Karpas-422 (cell line): ENCODE measurements at regions not wholly inside any gene's neighbourhood (a gene's known extent, or its start where the extent isn't known, plus 50 kb on each side); places are given as distances from the start of the nearest gene placed in this dataset.

Source experiments
- DNase-seq: peaks from one replicate; pipeline ENCODE4 v3.0.0-alpha.2; 2015
- H2AFZ ChIP-seq: fragments of 200-600 bp; sonication (generic); 2 replicates; pipeline ENCODE4 v1.6.1; 2014; ENCODE audit warnings: antibody characterized with exemption, low read length, mixed read lengths
- H3K27ac ChIP-seq: fragments of 200-600 bp; sonication (generic); 2 replicates; pipeline ENCODE4 v1.5.1; 2014; ENCODE audit warnings: mild to moderate bottlenecking, low read length, moderate library complexity
- H3K27me3 ChIP-seq: fragments of 200-600 bp; sonication (generic); 2 replicates; pipeline ENCODE4 v1.6.1; 2014; ENCODE audit warnings: low read length, mixed read lengths
- H3K36me3 ChIP-seq: fragments of 200-600 bp; sonication (generic); 2 replicates; pipeline ENCODE4 v1.6.1; 2014; ENCODE audit warnings: low read length, mixed read lengths; ENCODE audit not compliant: insufficient read depth
- H3K4me1 ChIP-seq: fragments of 200-600 bp; sonication (generic); 2 replicates; pipeline ENCODE4 v1.6.1; 2014; ENCODE audit warnings: mild to moderate bottlenecking, low read length, mixed read lengths
- H3K4me2 ChIP-seq: fragments of 200-600 bp; sonication (generic); 2 replicates; pipeline ENCODE4 v1.6.1; 2014; ENCODE audit warnings: low read length, low read depth, mild to moderate bottlenecking; ENCODE audit not compliant: poor library complexity, severe bottlenecking
- H3K4me3 ChIP-seq: fragments of 200-600 bp; sonication (generic); 2 replicates; pipeline ENCODE4 v1.5.1; 2014; ENCODE audit warnings: mild to moderate bottlenecking, antibody characterized with exemption, low read length, mixed read lengths
- H3K79me2 ChIP-seq: fragments of 200-600 bp; sonication (generic); 2 replicates; pipeline ENCODE4 v1.6.1; 2014; ENCODE audit warnings: mild to moderate bottlenecking, low read length, mixed read lengths
- H3K9ac ChIP-seq: fragments of 200-600 bp; sonication (generic); 2 replicates; pipeline ENCODE4 v1.6.0; 2014; ENCODE audit warnings: low read length
- H3K9me2 ChIP-seq: fragments of 200-600 bp; sonication (generic), shearing (Covaris generic); replicated peaks from 2 replicates; pipeline ENCODE4 v1.6.0; 2014; ENCODE audit warnings: mild to moderate bottlenecking, low read length, moderate library complexity; ENCODE audit not compliant: insufficient read depth
- H3K9me3 ChIP-seq: fragments of 300-700, 200-600 bp; sonication (generic); 2 replicates; pipeline ENCODE4 v1.6.1; 2014; ENCODE audit warnings: low read length, mixed read lengths
- H4K20me1 ChIP-seq: fragments of 200-600 bp; sonication (generic); 2 replicates; pipeline ENCODE4 v1.6.1; 2014; ENCODE audit warnings: mild to moderate bottlenecking, antibody characterized with exemption, low read length, low read depth; ENCODE audit not compliant: insufficient read depth

GRCh38 chrX:68928401-68928800, 99.6 kb downstream of the EFNB1 start:
- Histone ChIP-seq H3K79me2 (no peaks in the 10 kb centered on the region), H3K4me2 (no peak overlapping the region), H3K4me1 (no peaks in the 10 kb centered on the region), H2AFZ (no peak overlapping the region), H3K36me3 (no peaks in the 10 kb centered on the region), H4K20me1 (0 out of 2 replicates have a peak, but pooled peaks cover 3% of the 10 kb centered on the region), H3K9me3 (no peaks in the 10 kb centered on the region), H3K27me3 (no peaks in the 10 kb centered on the region), H3K27ac (no peak overlapping the region), H3K4me3 (no peak overlapping the region), H3K9ac (no peak overlapping the region), H3K9me2 (no peaks in the 10 kb centered on the region)
- DNase-seq, result no peak

- no peak for DNase-seq
- Histone ChIP-seq H2AFZ (no peak overlapping the region), H3K4me1 (no peaks in the 10 kb centered on the region), H3K36me3 (no peaks in the 10 kb centered on the region), H3K9me3 (no peaks in the 10 kb centered on the region), H3K9ac (no peak overlapping the region), H3K9me2 (no peaks in the 10 kb centered on the region), H3K4me3 (no peak overlapping the region), H3K79me2 (no peaks in the 10 kb centered on the region), H3K27me3 (no peaks in the 10 kb centered on the region), H3K4me2 (no peak overlapping the region), H3K27ac (no peak overlapping the region), H4K20me1 (0 out of 2 replicates have a peak, but pooled peaks cover 3% of the 10 kb centered on the region)
Observed at GRCh38 chrX:68927178-68927577, 98.4 kb downstream of the EFNB1 start.

GRCh38 chrX:68923147-68923546, 94.3 kb downstream of the EFNB1 start:
- no peak overlapping the region for H3K4me2 ChIP-seq
- H3K4me3 ChIP-seq, result no peak overlapping the region
- no peak overlapping the region for H3K9ac ChIP-seq
- H3K27me3 ChIP-seq, result no peaks in the 10 kb centered on the region
- H3K36me3 ChIP-seq, result no peaks in the 10 kb centered on the region
- no peaks in the 10 kb centered on the region for H3K9me2 ChIP-seq
- no peak overlapping the region for H3K27ac ChIP-seq
- H3K79me2 ChIP-seq, result no peaks in the 10 kb centered on the region
- H3K4me1 ChIP-seq, result no peaks in the 10 kb centered on the region
- H3K9me3 ChIP-seq, result no peaks in the 10 kb centered on the region
- H4K20me1 ChIP-seq, result 0 out of 2 replicates have a peak, but pooled peaks cover 3% of the 10 kb centered on the region
- no peak overlapping the region for H2AFZ ChIP-seq
- DNase-seq, result no peak

GRCh38 chrX:68922013-68922412, 93.2 kb downstream of the EFNB1 start:
- no peaks in the 10 kb centered on the region for H4K20me1 ChIP-seq
- H3K9me3 ChIP-seq, result no peaks in the 10 kb centered on the region
- no peak for DNase-seq
- H3K79me2 ChIP-seq, result no peaks in the 10 kb centered on the region
- H3K27ac ChIP-seq, result no peak overlapping the region
- no peaks in the 10 kb centered on the region for H3K36me3 ChIP-seq
- H3K4me1 ChIP-seq, result no peaks in the 10 kb centered on the region
- no peak overlapping the region for H3K9ac ChIP-seq
- H3K4me3 ChIP-seq, result no peak overlapping the region
- no peak overlapping the region for H3K4me2 ChIP-seq
- no peak overlapping the region for H2AFZ ChIP-seq
- H3K9me2 ChIP-seq, result no peaks in the 10 kb centered on the region
- no peaks in the 10 kb centered on the region for H3K27me3 ChIP-seq

- no peaks in the 10 kb centered on the region for H3K4me1 ChIP-seq
- no peaks in the 10 kb centered on the region for H3K9me3 ChIP-seq
- no peaks in the 10 kb centered on the region for H4K20me1 ChIP-seq
- H3K4me2 ChIP-seq, result no peak overlapping the region
- no peak overlapping the region for H3K27ac ChIP-seq
- H3K9ac ChIP-seq, result no peak overlapping the region
- H3K4me3 ChIP-seq, result no peak overlapping the region
- H3K27me3 ChIP-seq, result no peaks in the 10 kb centered on the region
- DNase-seq, result no peak
- no peaks in the 10 kb centered on the region for H3K36me3 ChIP-seq
- no peaks in the 10 kb centered on the region for H3K9me2 ChIP-seq
- H3K79me2 ChIP-seq, result no peaks in the 10 kb centered on the region
- H2AFZ ChIP-seq, result no peak overlapping the region
Observed at GRCh38 chrX:68920561-68920960, 91.7 kb downstream of the EFNB1 start.

DNA sequence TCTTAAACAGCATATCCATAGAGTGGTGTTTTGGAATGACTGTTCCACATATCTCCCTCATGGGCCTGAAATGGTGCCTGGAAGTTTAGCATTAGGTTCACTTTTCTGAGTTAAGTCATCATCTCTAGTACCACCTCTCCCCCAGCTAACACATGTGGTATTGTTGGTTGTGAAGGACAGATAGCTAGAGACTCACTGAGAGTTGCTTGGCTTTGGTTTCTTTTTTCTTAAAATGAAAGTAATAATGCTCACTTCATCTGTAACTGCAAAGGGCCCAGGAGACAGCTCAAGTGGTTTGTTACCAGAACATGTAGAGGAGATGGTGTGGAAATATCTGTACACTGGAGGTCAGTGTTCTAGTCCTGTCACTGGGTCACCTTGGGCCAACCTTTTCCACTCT, 90.9 kb downstream of the EFNB1 start:
- no peaks in the 10 kb centered on the region for H3K9me2 ChIP-seq
- H3K9ac ChIP-seq, result no peak overlapping the region
- no peak overlapping the region for H3K27ac ChIP-seq
- no peaks in the 10 kb centered on the region for H3K9me3 ChIP-seq
- H2AFZ ChIP-seq, result no peak overlapping the region
- no peaks in the 10 kb centered on the region for H3K79me2 ChIP-seq
- no peaks in the 10 kb centered on the region for H4K20me1 ChIP-seq
- H3K4me3 ChIP-seq, result no peak overlapping the region
- H3K4me1 ChIP-seq, result no peaks in the 10 kb centered on the region
- no peak for DNase-seq
- H3K4me2 ChIP-seq, result no peak overlapping the region
- no peaks in the 10 kb centered on the region for H3K27me3 ChIP-seq
- no peaks in the 10 kb centered on the region for H3K36me3 ChIP-seq

DNA sequence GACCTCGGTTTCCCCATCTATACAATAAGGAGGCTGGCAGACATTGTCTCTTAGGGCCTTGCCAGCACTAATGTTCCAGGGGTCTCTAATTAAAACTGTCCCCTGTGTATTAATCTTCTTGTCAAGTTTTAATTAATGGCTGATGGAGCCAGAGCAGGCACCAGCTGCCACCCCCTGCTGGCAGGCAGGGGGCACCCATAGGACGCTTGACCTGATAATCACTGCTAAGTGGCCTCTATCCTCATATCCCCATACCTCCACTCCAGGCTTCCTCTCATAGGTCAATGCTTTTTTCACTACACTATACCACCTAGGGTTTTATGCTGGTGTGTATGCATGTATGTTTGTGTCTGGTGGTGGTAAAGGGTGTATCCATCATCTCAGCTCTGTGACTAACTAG, 89.4 kb downstream of the EFNB1 start:
- no peak overlapping the region for H2AFZ ChIP-seq
- no peak overlapping the region for H3K27ac ChIP-seq
- no peaks in the 10 kb centered on the region for H3K9me2 ChIP-seq
- no peaks in the 10 kb centered on the region for H3K4me1 ChIP-seq
- no peak overlapping the region for H3K9ac ChIP-seq
- H3K4me3 ChIP-seq, result no peak overlapping the region
- no peaks in the 10 kb centered on the region for H3K79me2 ChIP-seq
- H3K27me3 ChIP-seq, result no peaks in the 10 kb centered on the region
- H4K20me1 ChIP-seq, result no peaks in the 10 kb centered on the region
- H3K4me2 ChIP-seq, result no peak overlapping the region
- no peaks in the 10 kb centered on the region for H3K36me3 ChIP-seq
- no peak for DNase-seq
- no peaks in the 10 kb centered on the region for H3K9me3 ChIP-seq

- H2AFZ ChIP-seq, result no peak overlapping the region
- no peak overlapping the region for H3K9ac ChIP-seq
- H3K27ac ChIP-seq, result no peak overlapping the region
- H3K36me3 ChIP-seq, result no peaks in the 10 kb centered on the region
- no peak overlapping the region for H3K4me2 ChIP-seq
- H4K20me1 ChIP-seq, result no peaks in the 10 kb centered on the region
- no peak for DNase-seq
- H3K27me3 ChIP-seq, result no peaks in the 10 kb centered on the region
- no peaks in the 10 kb centered on the region for H3K79me2 ChIP-seq
- no peaks in the 10 kb centered on the region for H3K9me2 ChIP-seq
- no peaks in the 10 kb centered on the region for H3K4me1 ChIP-seq
- no peak overlapping the region for H3K4me3 ChIP-seq
- H3K9me3 ChIP-seq, result no peaks in the 10 kb centered on the region
Observed at GRCh38 chrX:68917799-68918198, 89.0 kb downstream of the EFNB1 start.

DNA sequence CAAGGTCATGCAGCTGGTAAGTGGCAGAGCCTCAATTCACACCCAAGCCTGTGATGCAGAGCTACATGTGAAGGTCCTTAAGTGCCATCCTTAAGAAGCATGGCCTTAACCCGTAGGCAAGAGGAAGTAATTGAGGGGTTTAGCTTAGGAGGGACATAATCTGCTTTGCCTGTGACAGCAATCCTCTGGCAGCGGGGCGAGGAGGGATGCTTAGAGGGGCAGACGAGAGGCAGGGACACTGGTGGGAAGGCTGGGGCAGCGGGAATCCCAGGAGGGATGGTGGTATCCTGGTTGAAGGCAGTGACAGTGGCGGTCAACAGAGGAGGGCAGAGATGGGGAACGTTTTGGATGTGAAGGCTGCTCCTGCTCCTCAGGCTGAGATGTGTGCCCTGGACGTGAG, 88.1 kb downstream of the EFNB1 start:
- no peak overlapping the region for H3K27ac ChIP-seq
- H3K79me2 ChIP-seq, result no peaks in the 10 kb centered on the region
- no peaks in the 10 kb centered on the region for H3K4me1 ChIP-seq
- no peaks in the 10 kb centered on the region for H3K27me3 ChIP-seq
- no peaks in the 10 kb centered on the region for H3K9me2 ChIP-seq
- no peaks in the 10 kb centered on the region for H3K9me3 ChIP-seq
- no peak overlapping the region for H3K4me3 ChIP-seq
- no peak for DNase-seq
- H3K4me2 ChIP-seq, result no peak overlapping the region
- no peaks in the 10 kb centered on the region for H3K36me3 ChIP-seq
- H4K20me1 ChIP-seq, result no peaks in the 10 kb centered on the region
- H3K9ac ChIP-seq, result no peak overlapping the region
- H2AFZ ChIP-seq, result no peak overlapping the region
